Lung (tissue), 11 donors: ENCODE measurements at regions not wholly inside any gene's neighbourhood (a gene's known extent, or its start where the extent isn't known, plus 50 kb on each side); places are given as distances from the start of the nearest gene placed in this dataset.

Experiments used
- ATAC-seq: fragments of 200-7000 bp; cut with Tn5 transposase; one replicate; pipeline ENCODE4 v1.9.1; 2020; ENCODE audit warnings: moderate number of reproducible peaks; ENCODE audit not compliant: insufficient read depth, low FRiP score
- DNase-seq, 3 donors: peaks; one replicate each; pipeline ENCODE4 v3.0.0-alpha.2; 2013 to 2017
- H3K27ac ChIP-seq, 2 donors: one replicate each; pipeline ENCODE4 v1.5.1; 2013; ENCODE audit warnings: mild to moderate bottlenecking in 2 of 2, moderate library complexity in 2 of 2, control low read depth in 1 of 2, inconsistent platforms in 1 of 2, low read depth in 1 of 2, low read length in 1 of 2
- H3K27me3 ChIP-seq, 3 donors: one replicate each; pipeline ENCODE4 v1.5.1; 2013; ENCODE audit warnings: low read length in 2 of 3; ENCODE audit not compliant: control insufficient read depth in 3 of 3, insufficient read depth in 3 of 3
- H3K36me3 ChIP-seq, 4 donors: one replicate each; pipeline ENCODE4 v1.5.1; 2013; ENCODE audit warnings: low read length in 4 of 4, mild to moderate bottlenecking in 1 of 4, moderate library complexity in 1 of 4; ENCODE audit not compliant: control insufficient read depth in 4 of 4, insufficient read depth in 4 of 4
- H3K4me1 ChIP-seq, 5 donors: one replicate each; pipeline ENCODE4 v1.5.1; 2013; ENCODE audit warnings: low read length in 5 of 5, mild to moderate bottlenecking in 2 of 5, moderate library complexity in 1 of 5; ENCODE audit not compliant: control insufficient read depth in 5 of 5, insufficient read depth in 5 of 5
- H3K4me3 ChIP-seq: one replicate; pipeline ENCODE4 v1.5.1; 2013; ENCODE audit warnings: mild to moderate bottlenecking, control low read depth, moderate library complexity
- H3K9ac ChIP-seq, 2 donors: one replicate each; pipeline ENCODE4 v1.5.1; 2013; ENCODE audit warnings: low read length in 2 of 2, control low read depth in 1 of 2; ENCODE audit not compliant: insufficient read depth in 1 of 2
- H3K9me3 ChIP-seq, 4 donors: one replicate each; pipeline ENCODE4 v1.5.1; 2013; ENCODE audit warnings: low read length in 3 of 4, mild to moderate bottlenecking in 1 of 4, moderate library complexity in 1 of 4; ENCODE audit not compliant: control insufficient read depth in 4 of 4, insufficient read depth in 3 of 4
- CTCF ChIP-seq: IDR thresholded peaks from 2 replicates; pipeline ENCODE4 v1.5.1; 2012; ENCODE audit warnings: mild to moderate bottlenecking; ENCODE audit errors: control extremely low read depth, extremely low read depth
- WGBS, 2 donors: extraction: QIAGEN DNeasy Blood & Tissue Kit; methylation state at CpG; one replicate each; pipeline ENCODE4 v1.1.7; 2013; 5-methylcytosine and 5-hydroxymethylcytosine counted together
- donor health status: control.
- donor health status: control.
- donor health status: Bipolar disorder and iron deficiency.
- donor health status: healthy.
- donor health status: DM: yes; HTN: yes; CAD: no.

GRCh38 chr2:155022531-155022930, 324.0 kb downstream of the KCNJ3 start:
- H3K9me3 ChIP-seq, result no peaks in the 10 kb centered on the region
- H3K4me1 ChIP-seq, result no peaks in the 10 kb centered on the region
- no peak overlapping the region for H3K27ac ChIP-seq
- H3K9ac ChIP-seq, result no peak overlapping the region
- DNase-seq (no peak), ATAC-seq (no peak)
- no peak overlapping the region for H3K4me3 ChIP-seq
- no peaks in the 10 kb centered on the region for H3K27me3 ChIP-seq
- TF ChIP-seq CTCF, result no peak
- H3K36me3 ChIP-seq, result no peaks in the 10 kb centered on the region

- DNase-seq, result no peak
- Histone ChIP-seq H3K9ac (no peak overlapping the region), H3K4me1 (no peaks in the 10 kb centered on the region), H3K4me3 (no peak overlapping the region), H3K36me3 (no peaks in the 10 kb centered on the region), H3K27me3 (no peaks in the 10 kb centered on the region), H3K9me3 (no peaks in the 10 kb centered on the region), H3K27ac (no peak overlapping the region)
- WGBS, 2 donors, result 76 to 82% methylated on average over 1 of the region's 1 CpG
- no peak for ATAC-seq
- TF ChIP-seq CTCF, result no peak
These were observed 323.1 kb downstream of the KCNJ3 start for GRCh38 chr2:155021618-155022017.

GRCh38 chr2:155020246-155020645, 321.8 kb downstream of the KCNJ3 start:
- Histone ChIP-seq H3K4me3 (no peak overlapping the region), H3K36me3 (no peaks in the 10 kb centered on the region), H3K4me1 (no peaks in the 10 kb centered on the region), H3K9me3 (no peaks in the 10 kb centered on the region), H3K27me3 (no peaks in the 10 kb centered on the region), H3K9ac (no peak overlapping the region), H3K27ac (no peak overlapping the region)
- WGBS, 2 donors, result 76 to 79% methylated on average over 1 of the region's 1 CpG
- TF ChIP-seq CTCF, result no peak
- ATAC-seq, result no peak
- DNase-seq, result no peak

- Histone ChIP-seq H3K4me3 (no peak overlapping the region), H3K27ac (no peak overlapping the region), H3K36me3 (no peaks in the 10 kb centered on the region), H3K27me3 (no peaks in the 10 kb centered on the region), H3K9me3 (no peaks in the 10 kb centered on the region), H3K4me1 (no peaks in the 10 kb centered on the region), H3K9ac (no peak overlapping the region)
- WGBS, 2 donors, result 88 to 93% methylated on average over 2 of the region's 2 CpGs
- no peak for ATAC-seq
- no peak for TF ChIP-seq CTCF
- no peak for DNase-seq
These were observed 312.4 kb downstream of the KCNJ3 start for GRCh38 chr2:155010925-155011324.
